Esophagus muscularis mucosa (tissue), 4 donors: ENCODE measurements at regions not wholly inside any gene's neighbourhood (a gene's known extent, or its start where the extent isn't known, plus 50 kb on each side); places are given as distances from the start of the nearest gene placed in this dataset.

Experiments
- DNase-seq: peaks from one replicate; pipeline ENCODE4 v3.0.0-alpha.2; 2017; ENCODE audit errors: extremely low spot score
- H3K27ac ChIP-seq, 4 donors: fragments of 200-600 bp; sonication (generic); replicated peaks in 1 of 4; 1 replicate in 3 of 4; 2 replicates in 1 of 4; pipeline ENCODE4 v1.5.1; 2016 to 2019; ENCODE audit warnings: mild to moderate bottlenecking in 1 of 4
- H3K27me3 ChIP-seq, 4 donors: fragments of 200-600 bp; sonication (generic); one replicate each; pipeline versions ENCODE4 v1.5.1 to v1.6.0; 2016 to 2019
- H3K36me3 ChIP-seq, 4 donors: fragments of 200-600 bp; sonication (generic); one replicate each; pipeline ENCODE4 v1.5.1; 2016 to 2019
- H3K4me1 ChIP-seq, 4 donors: fragments of 200-600 bp; sonication (generic); one replicate each; pipeline ENCODE4 v1.5.1; 2016 to 2019
- H3K4me3 ChIP-seq, 4 donors: fragments of 200-600 bp; sonication (generic); 1 replicate in 2 of 4; 2 replicates in 2 of 4; pipeline ENCODE4 v1.5.1; 2016 to 2019; ENCODE audit warnings: mild to moderate bottlenecking in 4 of 4, moderate library complexity in 1 of 4
- H3K9me3 ChIP-seq, 4 donors: fragments of 200-600 bp; sonication (generic); 1 replicate in 3 of 4; 2 replicates in 1 of 4; pipeline ENCODE4 v1.5.1; 2016 to 2019
- CTCF ChIP-seq, 3 experiments: fragments of 200-600 bp in 2 of 3; fragments of 450-650 bp in 1 of 3; sonication (generic) in 2 of 3; IDR thresholded peaks; one replicate each; pipeline ENCODE4 v1.5.1; 2017 to 2019; ENCODE audit warnings: antibody characterized with exemption in 3 of 3, mild to moderate bottlenecking in 2 of 3, moderate library complexity in 1 of 3
- EP300 ChIP-seq: sonication (generic); formaldehyde crosslinking; IDR thresholded peaks from one replicate; pipeline ENCODE4 v1.6.1; 2017; ENCODE audit warnings: antibody characterized with exemption
- POLR2A ChIP-seq: fragments of 450-650 bp; IDR thresholded peaks from one replicate; pipeline ENCODE4 v1.6.1; 2017; ENCODE audit warnings: antibody characterized with exemption, moderate library complexity, mild to moderate bottlenecking, low read depth
- POLR2AphosphoS5 ChIP-seq, 2 donors: sonication (generic); formaldehyde crosslinking; IDR thresholded peaks; one replicate each; pipeline ENCODE4 v1.6.1; 2017; ENCODE audit warnings: antibody characterized with exemption in 2 of 2
- WGBS: methylation state at CpG from one replicate; pipeline ENCODE4 v1.1.5; 2018; 5-methylcytosine and 5-hydroxymethylcytosine counted together
- intact Hi-C: fragments of 100-400 bp; cut with DNase I; formaldehyde crosslinking; loops from one replicate; pipeline ENCODE4 v1.15.1; 2023

- Histone ChIP-seq H3K27ac (no peak overlapping the region), H3K4me1 (no peaks in the 10 kb centered on the region), H3K4me3 (no peak overlapping the region), H3K27me3 (no peaks in the 10 kb centered on the region), H3K9me3 (peaks cover 0 to 10% (median 2%) of the 10 kb centered on the region in 4 donors), H3K36me3 (no peaks in the 10 kb centered on the region)
- WGBS: 93% methylated on average over 7 of the region's 10 CpGs
- TF ChIP-seq POLR2AphosphoS5 (IDR thresholded peaks at IDR 0.05): no peak
- no peak for TF ChIP-seq POLR2A
- no peak for TF ChIP-seq CTCF (IDR thresholded peaks at IDR 0.05)
- TF ChIP-seq EP300: no peak
- intact Hi-C loops: no loop called here
- no peak for DNase-seq
These were observed 977.7 kb downstream of the JRKL start for GRCh38 chr11:97367406-97368083.

- 47% methylated on average over 2 of the region's 2 CpGs for WGBS
- no peaks in the 10 kb centered on the region for H3K4me1 ChIP-seq
These were observed 999.5 kb downstream of the JRKL start for GRCh38 chr11:97389270-97389669.

GRCh38 chr11:97398246-97398645 lies 1008.4 kb downstream of the JRKL start:
- intact Hi-C loops: no loop called here
- TF ChIP-seq POLR2A: no peak
- no peak for TF ChIP-seq EP300
- no peak for TF ChIP-seq CTCF (IDR thresholded peaks at IDR 0.05)
- TF ChIP-seq POLR2AphosphoS5 (IDR thresholded peaks at IDR 0.05): no peak
- Histone ChIP-seq H3K4me3 (no peak overlapping the region), H3K27ac (no peak overlapping the region), H3K9me3 (no peaks in the 10 kb centered on the region), H3K4me1 (no peaks in the 10 kb centered on the region), H3K27me3 (no peaks in the 10 kb centered on the region), H3K36me3 (no peaks in the 10 kb centered on the region)
- 73% methylated on average over 4 of the region's 4 CpGs for WGBS
- no peak for DNase-seq

More at GRCh38 chr11:97389270-97389669, 999.5 kb downstream of the JRKL start:
- H3K9me3 ChIP-seq: no peaks in the 10 kb centered on the region
- no peaks in the 10 kb centered on the region for H3K36me3 ChIP-seq
- H3K4me3 ChIP-seq: no peak overlapping the region
- no peaks in the 10 kb centered on the region for H3K27me3 ChIP-seq
- TF ChIP-seq CTCF (IDR thresholded peaks at IDR 0.05) (no peak), POLR2AphosphoS5 (IDR thresholded peaks at IDR 0.05) (no peak), POLR2A (no peak), EP300 (no peak)
- no peak for DNase-seq
- intact Hi-C loops: no loop called here
- H3K27ac ChIP-seq: no peak overlapping the region

- Histone ChIP-seq H3K9me3 (peaks cover 0 to 24% (median 13%) of the 10 kb centered on the region in 4 donors), H3K4me1 (no peaks in the 10 kb centered on the region), H3K27ac (no peak overlapping the region), H3K4me3 (no peak overlapping the region), H3K27me3 (no peaks in the 10 kb centered on the region), H3K36me3 (no peaks in the 10 kb centered on the region)
- DNase-seq: no peak
- intact Hi-C loops: no loop called here
- TF ChIP-seq POLR2AphosphoS5 (IDR thresholded peaks at IDR 0.05) (no peak), CTCF (IDR thresholded peaks at IDR 0.05) (no peak)
- WGBS: no CpG with 5 or more reads among the region's 1 CpG
These were observed 1019.3 kb downstream of the JRKL start for GRCh38 chr11:97409141-97409540.

- no peak for DNase-seq
- WGBS: 71% methylated on average over 2 of the region's 2 CpGs
- Histone ChIP-seq H3K36me3 (no peaks in the 10 kb centered on the region), H3K9me3 (peaks cover 0 to 12% (median 8%) of the 10 kb centered on the region in 4 donors), H3K27ac (no peak overlapping the region), H3K27me3 (no peaks in the 10 kb centered on the region), H3K4me1 (no peaks in the 10 kb centered on the region), H3K4me3 (no peak overlapping the region)
- TF ChIP-seq CTCF (IDR thresholded peaks at IDR 0.05) (no peak), EP300 (no peak), POLR2A (no peak), POLR2AphosphoS5 (IDR thresholded peaks at IDR 0.05) (no peak)
- intact Hi-C loops: no loop called here
These were observed 1025.0 kb downstream of the JRKL start for GRCh38 chr11:97414801-97415200.
